ENCODE measurements at regions not wholly inside any gene's neighbourhood (a gene's known extent, or its start where the extent isn't known, plus 50 kb on each side); places are given as distances from the start of the nearest gene placed in this dataset.

DNA sequence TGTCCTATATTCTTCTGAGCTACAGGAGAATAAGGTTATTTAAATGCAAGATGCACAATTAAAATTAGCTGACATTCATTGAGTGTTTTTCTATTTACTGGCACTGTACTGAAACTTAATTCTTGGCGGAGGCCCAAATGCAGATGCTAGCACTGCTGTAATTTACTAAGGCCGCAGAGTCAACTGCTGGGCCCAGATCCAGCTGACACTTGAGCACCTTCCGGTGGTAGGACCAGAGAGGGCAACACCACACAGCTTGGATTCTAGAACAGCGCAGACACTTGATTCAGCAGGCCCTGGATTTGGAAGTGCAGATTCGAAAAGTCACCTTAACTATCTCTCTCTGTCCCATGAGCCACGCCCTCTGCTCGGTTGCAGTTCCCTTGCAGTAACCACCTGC lies 228.6 kb upstream of the TMEM72 start:
- TF ChIP-seq TCF7L2 (IDR thresholded peaks at IDR 0.05; ENCODE audit: borderline replicate concordance, extremely low read depth, insufficient read depth, insufficient read length) (no peak), RAD21 (IDR thresholded peaks at IDR 0.05; ENCODE audit: low read depth) (no peak)
- TF ChIP-seq, protein P1, sequence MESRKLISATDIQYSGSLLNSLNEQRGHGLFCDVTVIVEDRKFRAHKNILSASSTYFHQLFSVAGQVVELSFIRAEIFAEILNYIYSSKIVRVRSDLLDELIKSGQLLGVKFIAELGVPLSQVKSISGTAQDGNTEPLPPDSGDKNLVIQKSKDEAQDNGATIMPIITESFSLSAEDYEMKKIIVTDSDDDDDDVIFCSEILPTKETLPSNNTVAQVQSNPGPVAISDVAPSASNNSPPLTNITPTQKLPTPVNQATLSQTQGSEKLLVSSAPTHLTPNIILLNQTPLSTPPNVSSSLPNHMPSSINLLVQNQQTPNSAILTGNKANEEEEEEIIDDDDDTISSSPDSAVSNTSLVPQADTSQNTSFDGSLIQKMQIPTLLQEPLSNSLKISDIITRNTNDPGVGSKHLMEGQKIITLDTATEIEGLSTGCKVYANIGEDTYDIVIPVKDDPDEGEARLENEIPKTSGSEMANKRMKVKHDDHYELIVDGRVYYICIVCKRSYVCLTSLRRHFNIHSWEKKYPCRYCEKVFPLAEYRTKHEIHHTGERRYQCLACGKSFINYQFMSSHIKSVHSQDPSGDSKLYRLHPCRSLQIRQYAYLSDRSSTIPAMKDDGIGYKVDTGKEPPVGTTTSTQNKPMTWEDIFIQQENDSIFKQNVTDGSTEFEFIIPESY (IDR thresholded peaks at IDR 0.05; ENCODE audit: extremely low read depth, insufficient replicate concordance, low read length), result no peak
- ChIA-PET POLR2A (no interaction called here), RAD21 (ENCODE audit: low non-redundant PET in 1 of 2, low total read pairs in 2 of 2, uncharacterized antibody in 2 of 2, unreplicated experiment in 2 of 2) (no interaction called here), CTCF (no interaction called here)
- Histone ChIP-seq H3K79me2 (ENCODE audit: insufficient read depth, low read length) (no peaks in the 10 kb centered on the region), H3K9ac (ENCODE audit: low read length) (no peak overlapping the region), H3K36me3 (ENCODE audit: control insufficient read depth in 1 of 2, insufficient read depth in 2 of 2, low read length in 2 of 2) (no peaks in the 10 kb centered on the region), H3K9me3 (ENCODE audit: control insufficient read depth in 1 of 2, insufficient read depth in 1 of 2, low read depth in 1 of 2, low read length in 2 of 2) (no peaks in the 10 kb centered on the region), H3K27ac (ENCODE audit: low read depth, low read length) (no peak overlapping the region), H3K27me3 (ENCODE audit: insufficient read depth, low read length) (no peaks in the 10 kb centered on the region), H2AFZ (ENCODE audit: low read depth, low read length, poor library complexity, severe bottlenecking) (no peak overlapping the region), H3K4me3 (replicated peaks in 1 of 2; ENCODE audit: low read depth in 1 of 2, low read length in 2 of 2) (no peak overlapping the region), H3K4me1 (ENCODE audit: control insufficient read depth in 1 of 2, insufficient read depth in 2 of 2, low read length in 2 of 2) (no peaks in the 10 kb centered on the region), H3K9me2 (ENCODE audit: insufficient read depth) (no peaks in the 10 kb centered on the region), H3K4me2 (ENCODE audit: low read length) (no peak overlapping the region), H4K20me1 (ENCODE audit: insufficient read depth) (no peaks in the 10 kb centered on the region)
- intact Hi-C loops (cut with micrococcal nuclease), result no loop called here
- DNase-seq (ENCODE audit: low read depth, low spot score), result no peak
- BruUV-seq (replicated peaks), result no TSS peak
- ATAC-seq, result no peak

DNA sequence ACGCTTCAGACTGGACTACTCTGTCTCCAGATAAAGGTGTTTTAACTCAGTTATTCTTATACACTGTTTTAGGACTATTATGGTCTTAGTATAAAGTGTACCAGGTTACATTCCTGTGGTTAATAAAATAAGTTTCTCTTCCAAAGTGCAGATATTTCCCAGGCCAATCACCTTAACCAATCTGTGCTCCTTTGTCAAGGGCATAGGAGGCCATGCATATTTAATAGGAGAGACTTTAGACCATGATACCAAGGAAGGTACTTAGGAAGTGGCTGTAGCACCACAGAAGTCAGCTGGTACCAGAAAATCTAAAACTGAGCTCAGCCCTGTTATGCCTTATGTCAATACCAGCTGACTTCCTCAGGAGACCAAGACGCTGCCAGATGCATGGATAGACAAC lies 226.5 kb upstream of the TMEM72 start:
- BruUV-seq (replicated peaks), result no TSS peak
- no peak overlapping the region for H3K9ac ChIP-seq (ENCODE audit: low read length)
- no peaks in the 10 kb centered on the region for H3K9me2 ChIP-seq (ENCODE audit: insufficient read depth)
- RAD21 ChIA-PET (ENCODE audit: low non-redundant PET in 1 of 2, low total read pairs in 2 of 2, uncharacterized antibody in 2 of 2, unreplicated experiment in 2 of 2), result no interaction called here
- no peak overlapping the region for H2AFZ ChIP-seq (ENCODE audit: low read depth, low read length, poor library complexity, severe bottlenecking)
- ATAC-seq, result no peak
- H4K20me1 ChIP-seq (ENCODE audit: insufficient read depth), result no peaks in the 10 kb centered on the region
- H3K27me3 ChIP-seq (ENCODE audit: insufficient read depth, low read length), result 0 out of 2 replicates have a peak, but pooled peaks cover 10% of the 10 kb centered on the region
- no peak overlapping the region for H3K4me2 ChIP-seq (ENCODE audit: low read length)
- no peaks in the 10 kb centered on the region for H3K79me2 ChIP-seq (ENCODE audit: insufficient read depth, low read length)
- H3K4me3 ChIP-seq (replicated peaks in 1 of 2; ENCODE audit: low read depth in 1 of 2, low read length in 2 of 2), result no peak overlapping the region
- no peaks in the 10 kb centered on the region for H3K4me1 ChIP-seq (ENCODE audit: control insufficient read depth in 1 of 2, insufficient read depth in 2 of 2, low read length in 2 of 2)
- no peaks in the 10 kb centered on the region for H3K9me3 ChIP-seq (ENCODE audit: control insufficient read depth in 1 of 2, insufficient read depth in 1 of 2, low read depth in 1 of 2, low read length in 2 of 2)
- no peak overlapping the region for H3K27ac ChIP-seq (ENCODE audit: low read depth, low read length)
- no peak for DNase-seq (ENCODE audit: low read depth, low spot score)
- H3K36me3 ChIP-seq (ENCODE audit: control insufficient read depth in 1 of 2, insufficient read depth in 2 of 2, low read length in 2 of 2), result no peaks in the 10 kb centered on the region
- POLR2A ChIA-PET, result no interaction called here
- intact Hi-C loops (cut with micrococcal nuclease), result no loop called here
- CTCF ChIA-PET, result no interaction called here
- TF ChIP-seq SP1 (IDR thresholded peaks at IDR 0.05; ENCODE audit: low read depth), result no peak
- TF ChIP-seq SIN3A (IDR thresholded peaks at IDR 0.05; ENCODE audit: low read depth), result no peak
- no peak for TF ChIP-seq RAD21 (IDR thresholded peaks at IDR 0.05; ENCODE audit: low read depth)
- no peak for TF ChIP-seq FOSL1 (IDR thresholded peaks at IDR 0.05; ENCODE audit: low read depth)
- no peak for TF ChIP-seq EZH2 (IDR thresholded peaks at IDR 0.05)
- TF ChIP-seq SRF (IDR thresholded peaks at IDR 0.05; ENCODE audit: low read depth), result no peak
- TF ChIP-seq YY1 (IDR thresholded peaks at IDR 0.05; ENCODE audit: extremely low read depth, insufficient replicate concordance, low read depth, low read length), result no peak
- TF ChIP-seq, protein P2, sequence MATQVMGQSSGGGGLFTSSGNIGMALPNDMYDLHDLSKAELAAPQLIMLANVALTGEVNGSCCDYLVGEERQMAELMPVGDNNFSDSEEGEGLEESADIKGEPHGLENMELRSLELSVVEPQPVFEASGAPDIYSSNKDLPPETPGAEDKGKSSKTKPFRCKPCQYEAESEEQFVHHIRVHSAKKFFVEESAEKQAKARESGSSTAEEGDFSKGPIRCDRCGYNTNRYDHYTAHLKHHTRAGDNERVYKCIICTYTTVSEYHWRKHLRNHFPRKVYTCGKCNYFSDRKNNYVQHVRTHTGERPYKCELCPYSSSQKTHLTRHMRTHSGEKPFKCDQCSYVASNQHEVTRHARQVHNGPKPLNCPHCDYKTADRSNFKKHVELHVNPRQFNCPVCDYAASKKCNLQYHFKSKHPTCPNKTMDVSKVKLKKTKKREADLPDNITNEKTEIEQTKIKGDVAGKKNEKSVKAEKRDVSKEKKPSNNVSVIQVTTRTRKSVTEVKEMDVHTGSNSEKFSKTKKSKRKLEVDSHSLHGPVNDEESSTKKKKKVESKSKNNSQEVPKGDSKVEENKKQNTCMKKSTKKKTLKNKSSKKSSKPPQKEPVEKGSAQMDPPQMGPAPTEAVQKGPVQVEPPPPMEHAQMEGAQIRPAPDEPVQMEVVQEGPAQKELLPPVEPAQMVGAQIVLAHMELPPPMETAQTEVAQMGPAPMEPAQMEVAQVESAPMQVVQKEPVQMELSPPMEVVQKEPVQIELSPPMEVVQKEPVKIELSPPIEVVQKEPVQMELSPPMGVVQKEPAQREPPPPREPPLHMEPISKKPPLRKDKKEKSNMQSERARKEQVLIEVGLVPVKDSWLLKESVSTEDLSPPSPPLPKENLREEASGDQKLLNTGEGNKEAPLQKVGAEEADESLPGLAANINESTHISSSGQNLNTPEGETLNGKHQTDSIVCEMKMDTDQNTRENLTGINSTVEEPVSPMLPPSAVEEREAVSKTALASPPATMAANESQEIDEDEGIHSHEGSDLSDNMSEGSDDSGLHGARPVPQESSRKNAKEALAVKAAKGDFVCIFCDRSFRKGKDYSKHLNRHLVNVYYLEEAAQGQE (IDR thresholded peaks at IDR 0.05; ENCODE audit: low read depth), result no peak
- TF ChIP-seq ZNF274 (IDR thresholded peaks at IDR 0.05; ENCODE audit: low read depth, low read length), result no peak
- TF ChIP-seq, protein P1 (IDR thresholded peaks at IDR 0.05; ENCODE audit: extremely low read depth, insufficient replicate concordance, low read length), result no peak
- TF ChIP-seq, protein P3, sequence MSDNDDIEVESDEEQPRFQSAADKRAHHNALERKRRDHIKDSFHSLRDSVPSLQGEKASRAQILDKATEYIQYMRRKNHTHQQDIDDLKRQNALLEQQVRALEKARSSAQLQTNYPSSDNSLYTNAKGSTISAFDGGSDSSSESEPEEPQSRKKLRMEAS (IDR thresholded peaks at IDR 0.05), result no peak
- no peak for TF ChIP-seq POLR2AphosphoS5 (IDR thresholded peaks at IDR 0.05; ENCODE audit: low read depth, low read length)

Measured in HCT116 (cell line).